NT2/D1 (cell line): ENCODE measurements at regions not wholly inside any gene's neighbourhood (a gene's known extent, or its start where the extent isn't known, plus 50 kb on each side); places are given as distances from the start of the nearest gene placed in this dataset.

Source experiments
- SUZ12 ChIP-seq: IDR thresholded peaks from 2 replicates; pipeline ENCODE4 v1.6.1; 2011; ENCODE audit not compliant: insufficient read length, insufficient read depth; ENCODE audit errors: extremely low read depth
- YY1 ChIP-seq: IDR thresholded peaks from 2 replicates; pipeline ENCODE4 v1.6.1; 2011; ENCODE audit not compliant: insufficient read length, insufficient read depth

DNA sequence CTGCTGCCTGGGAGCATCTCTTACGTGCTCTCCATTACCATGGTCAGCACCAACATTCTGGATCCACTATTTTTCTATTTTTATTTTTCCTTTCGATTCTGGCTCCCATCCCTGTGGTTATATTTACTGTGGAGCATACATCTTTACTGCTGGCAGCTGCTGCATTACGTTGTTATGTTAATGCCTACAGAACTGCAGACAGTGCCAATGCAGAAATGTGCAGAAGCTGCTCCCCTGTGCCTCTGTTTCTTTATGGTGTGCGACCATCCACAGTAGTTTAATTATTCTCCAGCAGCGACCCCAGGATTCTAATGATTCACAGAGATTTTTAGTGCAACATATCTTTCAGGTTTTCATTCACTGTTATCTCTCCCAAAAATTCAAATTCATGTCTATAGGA lies 911.7 kb upstream of the SLITRK6 start:
- TF ChIP-seq YY1 = no peak
- TF ChIP-seq SUZ12 = no peak
